Neural progenitor cell (in vitro differentiated cells): ENCODE measurements at regions not wholly inside any gene's neighbourhood (a gene's known extent, or its start where the extent isn't known, plus 50 kb on each side); places are given as distances from the start of the nearest gene placed in this dataset.

Experiments
- DNase-seq: peaks from one replicate; pipeline ENCODE4 v3.0.0-alpha.2; 2016; ENCODE audit warnings: low spot score
- H2AFZ ChIP-seq: fragments of 200-600 bp; sonication (generic); replicated peaks from 2 replicates; pipeline ENCODE4 v1.6.1; 2016; ENCODE audit warnings: antibody characterized with exemption
- H3F3A ChIP-seq: fragments of 200-600 bp; sonication (generic); 2 replicates; pipeline ENCODE4 v1.6.1; 2016; ENCODE audit warnings: antibody characterized with exemption, low read depth
- H3K27ac ChIP-seq: fragments of 200-600 bp; sonication (generic); 2 replicates; pipeline ENCODE4 v1.5.1; 2016; ENCODE audit warnings: mild to moderate bottlenecking
- H3K27me3 ChIP-seq: fragments of 200-600 bp; sonication (generic); 2 replicates; pipeline ENCODE4 v1.6.1; 2016; ENCODE audit warnings: mild to moderate bottlenecking, moderate library complexity
- H3K36me3 ChIP-seq: fragments of 200-600 bp; sonication (generic); 2 replicates; pipeline ENCODE4 v1.5.1; 2016
- H3K4me1 ChIP-seq: fragments of 200-600 bp; sonication (generic); 2 replicates; pipeline ENCODE4 v1.6.1; 2016; ENCODE audit warnings: mixed run types
- H3K4me2 ChIP-seq: fragments of 200-600 bp; sonication (generic); 2 replicates; pipeline ENCODE4 v1.6.1; 2016
- H3K4me3 ChIP-seq: fragments of 200-600 bp; sonication (generic); 2 replicates; pipeline ENCODE4 v1.5.1; 2016
- H3K79me2 ChIP-seq: fragments of 200-600 bp; sonication (generic); 2 replicates; pipeline ENCODE4 v1.6.1; 2016; ENCODE audit warnings: low read depth
- H3K9ac ChIP-seq: fragments of 200-600 bp; sonication (generic); 2 replicates; pipeline ENCODE4 v1.6.1; 2016
- H3K9me3 ChIP-seq: fragments of 200-600 bp; sonication (generic); 2 replicates; pipeline ENCODE4 v1.5.1; 2016; ENCODE audit warnings: low read depth
- H4K20me1 ChIP-seq: fragments of 200-600 bp; sonication (generic); 2 replicates; pipeline ENCODE4 v1.6.1; 2016; ENCODE audit warnings: low read depth
- H3K27ac Mint-ChIP-seq: 3 replicates; pipeline ENCODE4 v1.8.0; 2021; ENCODE audit warnings: mixed read lengths
- H3K27me3 Mint-ChIP-seq: 2 replicates; pipeline ENCODE4 v1.8.0; 2022; ENCODE audit warnings: low read depth, mild to moderate bottlenecking, inconsistent platforms, moderate library complexity, mixed read lengths; ENCODE audit not compliant: insufficient read depth
- H3K36me3 Mint-ChIP-seq: 3 replicates; pipeline ENCODE4 v1.8.0; 2021; ENCODE audit warnings: mixed read lengths
- H3K4me1 Mint-ChIP-seq: 3 replicates; pipeline ENCODE4 v1.8.0; 2021; ENCODE audit warnings: mixed read lengths
- H3K4me3 Mint-ChIP-seq: 3 replicates; pipeline ENCODE4 v1.8.0; 2021; ENCODE audit warnings: mild to moderate bottlenecking, moderate library complexity, mixed read lengths
- H3K9me3 Mint-ChIP-seq: 3 replicates; pipeline ENCODE4 v1.8.0; 2020; ENCODE audit warnings: mixed read lengths
- EZH2 ChIP-seq: fragments of 200-600 bp; sonication (generic); IDR thresholded peaks from 2 replicates; pipeline ENCODE4 v1.6.1; 2017; ENCODE audit warnings: antibody characterized with exemption, mild to moderate bottlenecking, moderate library complexity
- EZH2phosphoT487 ChIP-seq: fragments of 200-600 bp; sonication (generic); IDR thresholded peaks from 2 replicates; pipeline ENCODE4 v1.6.1; 2017; ENCODE audit warnings: antibody characterized with exemption
- TF ChIP-seq, protein P1 (sequence below): fragments of 200-600 bp; sonication (generic); IDR thresholded peaks from 2 replicates; pipeline ENCODE4 v1.5.1; 2017; ENCODE audit warnings: antibody characterized with exemption, mild to moderate bottlenecking

DNA sequence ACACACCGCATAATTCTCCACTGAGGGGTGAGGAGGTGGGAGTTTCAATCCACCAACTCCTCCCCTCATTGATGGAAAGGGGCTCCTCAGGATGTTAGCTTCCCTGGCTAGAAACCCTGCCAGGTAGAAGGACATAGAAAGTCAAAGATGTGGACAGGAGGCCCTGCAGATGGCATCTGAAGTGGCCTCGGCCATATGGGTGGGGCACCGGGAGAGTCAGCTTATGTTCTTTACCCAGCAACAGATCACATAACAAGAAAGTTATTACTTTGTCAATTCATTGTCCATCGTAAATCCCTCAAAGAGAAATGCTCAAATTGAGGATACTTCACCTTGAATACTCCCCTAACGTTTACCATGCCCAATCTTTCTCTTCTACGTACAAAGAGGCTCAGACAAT lies 97.3 kb upstream of the ARHGEF3 start:
- Histone ChIP-seq H4K20me1 (no peaks in the 10 kb centered on the region), H3K9me3 (no peaks in the 10 kb centered on the region), H3K4me1 (peaks cover 3% of the 10 kb centered on the region), H3K4me3 (no peak overlapping the region), H2AFZ (no peak overlapping the region), H3F3A (no peaks in the 10 kb centered on the region), H3K9ac (no peak overlapping the region), H3K27me3 (no peaks in the 10 kb centered on the region), H3K27ac (no peak overlapping the region), H3K79me2 (no peaks in the 10 kb centered on the region), H3K36me3 (no peaks in the 10 kb centered on the region), H3K4me2 (no peak overlapping the region)
- Mint-ChIP-seq H3K27ac (no peak overlapping the region), H3K4me3 (no peak overlapping the region), H3K27me3 (no peaks in the 10 kb centered on the region), H3K4me1 (peaks cover 12% of the 10 kb centered on the region), H3K36me3 (no peaks in the 10 kb centered on the region), H3K9me3 (no peaks in the 10 kb centered on the region)
- no peak for DNase-seq
- TF ChIP-seq EZH2phosphoT487: no peak
- TF ChIP-seq, protein P1, sequence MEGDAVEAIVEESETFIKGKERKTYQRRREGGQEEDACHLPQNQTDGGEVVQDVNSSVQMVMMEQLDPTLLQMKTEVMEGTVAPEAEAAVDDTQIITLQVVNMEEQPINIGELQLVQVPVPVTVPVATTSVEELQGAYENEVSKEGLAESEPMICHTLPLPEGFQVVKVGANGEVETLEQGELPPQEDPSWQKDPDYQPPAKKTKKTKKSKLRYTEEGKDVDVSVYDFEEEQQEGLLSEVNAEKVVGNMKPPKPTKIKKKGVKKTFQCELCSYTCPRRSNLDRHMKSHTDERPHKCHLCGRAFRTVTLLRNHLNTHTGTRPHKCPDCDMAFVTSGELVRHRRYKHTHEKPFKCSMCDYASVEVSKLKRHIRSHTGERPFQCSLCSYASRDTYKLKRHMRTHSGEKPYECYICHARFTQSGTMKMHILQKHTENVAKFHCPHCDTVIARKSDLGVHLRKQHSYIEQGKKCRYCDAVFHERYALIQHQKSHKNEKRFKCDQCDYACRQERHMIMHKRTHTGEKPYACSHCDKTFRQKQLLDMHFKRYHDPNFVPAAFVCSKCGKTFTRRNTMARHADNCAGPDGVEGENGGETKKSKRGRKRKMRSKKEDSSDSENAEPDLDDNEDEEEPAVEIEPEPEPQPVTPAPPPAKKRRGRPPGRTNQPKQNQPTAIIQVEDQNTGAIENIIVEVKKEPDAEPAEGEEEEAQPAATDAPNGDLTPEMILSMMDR: no peak
- TF ChIP-seq EZH2: no peak

DNA sequence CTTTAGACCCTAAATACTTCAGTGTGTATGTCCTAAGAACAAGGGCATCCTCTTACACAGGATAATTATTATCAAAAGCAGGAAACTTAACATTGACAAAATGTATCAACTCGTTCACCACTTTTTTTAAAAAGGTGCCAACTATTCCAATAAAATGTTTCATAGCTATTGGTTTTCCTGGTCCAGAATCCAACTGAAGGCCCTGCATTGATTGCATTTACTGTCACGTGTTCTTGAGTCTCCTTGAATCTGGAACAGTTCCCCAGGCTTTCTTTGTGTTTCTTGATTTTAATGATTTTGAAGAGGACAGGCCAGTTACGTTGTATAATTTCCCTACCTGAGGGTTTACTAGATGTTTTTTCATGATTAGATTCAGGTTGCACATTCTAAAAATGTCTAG lies 94.6 kb upstream of the ARHGEF3 start:
- Histone ChIP-seq H3K79me2 (no peaks in the 10 kb centered on the region), H3K27ac (no peak overlapping the region), H3F3A (no peaks in the 10 kb centered on the region), H3K4me3 (no peak overlapping the region), H2AFZ (no peak overlapping the region), H3K4me1 (peaks cover 3% of the 10 kb centered on the region), H3K36me3 (no peaks in the 10 kb centered on the region), H3K9me3 (no peaks in the 10 kb centered on the region), H4K20me1 (no peaks in the 10 kb centered on the region), H3K4me2 (no peak overlapping the region), H3K27me3 (no peaks in the 10 kb centered on the region), H3K9ac (no peak overlapping the region)
- H3K27me3 Mint-ChIP-seq: no peaks in the 10 kb centered on the region
- no peaks in the 10 kb centered on the region for H3K9me3 Mint-ChIP-seq
- DNase-seq: no peak
- H3K4me3 Mint-ChIP-seq: no peak overlapping the region
- peaks cover 3% of the 10 kb centered on the region for H3K4me1 Mint-ChIP-seq
- H3K27ac Mint-ChIP-seq: no peak overlapping the region
- no peaks in the 10 kb centered on the region for H3K36me3 Mint-ChIP-seq
- TF ChIP-seq EZH2phosphoT487 (no peak), EZH2 (no peak)
- TF ChIP-seq, protein P1: no peak

DNA sequence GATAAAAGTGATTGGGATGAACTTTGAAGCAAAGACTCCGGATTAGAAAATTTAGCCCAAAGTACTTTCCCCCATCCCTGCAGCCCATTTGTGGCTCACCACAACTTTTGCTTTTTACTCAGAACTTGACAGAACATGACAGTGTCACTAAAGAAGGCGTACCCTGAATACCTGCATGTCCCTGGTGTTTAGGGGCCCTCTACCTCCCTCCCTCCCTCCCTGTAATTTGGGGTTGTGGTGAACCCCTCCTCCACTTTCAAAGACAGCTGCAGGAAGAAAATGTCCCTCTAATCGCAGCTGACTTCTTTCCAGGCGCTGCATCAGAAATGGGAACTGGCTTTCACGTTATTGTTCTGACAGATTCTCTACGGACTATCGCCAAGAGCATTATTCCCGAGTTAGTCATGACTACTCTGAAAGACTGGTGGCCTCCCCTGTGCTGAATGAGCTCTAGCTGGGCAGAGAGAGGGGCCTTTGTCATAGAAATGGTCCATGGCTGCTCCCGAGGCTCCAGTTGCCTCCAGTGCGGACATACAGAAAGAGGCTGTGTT lies 93.2 kb upstream of the ARHGEF3 start:
- H3K4me3 ChIP-seq: no peak overlapping the region
- H3K4me3 Mint-ChIP-seq: no peak overlapping the region
- no peak overlapping the region for H2AFZ ChIP-seq
- H3K9me3 ChIP-seq: no peaks in the 10 kb centered on the region
- H3K27me3 ChIP-seq: no peaks in the 10 kb centered on the region
- H3K4me1 Mint-ChIP-seq: peaks cover 12% of the 10 kb centered on the region
- no peaks in the 10 kb centered on the region for H3K36me3 Mint-ChIP-seq
- DNase-seq: no peak
- H3K4me2 ChIP-seq: no peak overlapping the region
- H3K9me3 Mint-ChIP-seq: no peaks in the 10 kb centered on the region
- H3K4me1 ChIP-seq: peaks cover 3% of the 10 kb centered on the region
- no peak overlapping the region for H3K9ac ChIP-seq
- TF ChIP-seq, protein P1: no peak
- TF ChIP-seq EZH2 (no peak), EZH2phosphoT487 (no peak)
- H3K36me3 ChIP-seq: no peaks in the 10 kb centered on the region
- no peaks in the 10 kb centered on the region for H3K79me2 ChIP-seq
- H3K27me3 Mint-ChIP-seq: no peaks in the 10 kb centered on the region
- no peak overlapping the region for H3K27ac ChIP-seq
- H3K27ac Mint-ChIP-seq: peak overlapping the region; percentile 88
- no peaks in the 10 kb centered on the region for H3F3A ChIP-seq
- no peaks in the 10 kb centered on the region for H4K20me1 ChIP-seq
